ENCODE measurements at regions not wholly inside any gene's neighbourhood (a gene's known extent, or its start where the extent isn't known, plus 50 kb on each side); places are given as distances from the start of the nearest gene placed in this dataset.

DNA sequence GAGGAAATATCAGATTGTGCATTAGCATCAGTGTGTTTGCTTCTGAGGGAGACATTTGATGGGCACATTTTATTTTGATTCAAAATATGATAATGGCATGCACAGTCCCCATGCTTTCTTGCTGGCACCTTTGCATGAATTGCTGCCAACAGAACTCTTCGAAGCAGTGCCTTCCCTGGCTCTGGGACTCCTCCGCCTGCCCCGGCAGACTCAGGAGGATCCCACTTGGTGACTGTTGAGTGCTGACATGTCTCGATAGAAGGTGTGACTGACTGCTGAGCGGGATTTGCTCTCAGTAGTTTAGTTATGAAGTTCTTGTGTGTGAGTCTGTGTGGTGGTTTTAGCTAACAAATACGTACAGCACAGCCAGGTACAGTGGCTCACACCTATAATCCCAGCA, 239.7 kb downstream of the FGF9 start:
- TF ChIP-seq CTCF (conservative IDR thresholded peaks at IDR 0.05; ENCODE audit: low read depth in 2 of 2) (no peak), POLR2AphosphoS5 (IDR thresholded peaks at IDR 0.05; ENCODE audit: low read depth) (no peak), REST (IDR thresholded peaks at IDR 0.05; ENCODE audit: unreplicated experiment) (no peak), ZNF331 (CRISPR knock-in tag; IDR thresholded peaks at IDR 0.05; ENCODE audit: low read depth) (no peak), JUNB (IDR thresholded peaks at IDR 0.05; ENCODE audit: unreplicated experiment) (no peak), EZH2 (IDR thresholded peaks at IDR 0.05; ENCODE audit: low read depth, unreplicated experiment) (no peak), NANOG (IDR thresholded peaks at IDR 0.05; ENCODE audit: borderline replicate concordance) (no peak)

Measured in GM23338 (cell line).